A549 (cell line): ENCODE measurements at regions not wholly inside any gene's neighbourhood (a gene's known extent, or its start where the extent isn't known, plus 50 kb on each side); places are given as distances from the start of the nearest gene placed in this dataset.

ENCODE experiments used
- ATAC-seq, 2 experiments: fragments of 200-7000 bp in 1 of 2; fragments of >200 bp in 1 of 2; cut with Nextera tagmentation in 1 of 2; cut with Tn5 transposase in 1 of 2; 3 replicates each; pipeline versions ENCODE4 v1.8.0 to v1.9.1; 2018 to 2020; ENCODE audit warnings: mild to moderate bottlenecking in 1 of 2, moderate library complexity in 1 of 2
- CTCF ChIA-PET: fragments of 300-600 bp; sonication (Branson Sonifier 250); formaldehyde crosslinking; extraction: SDS; loops from one replicate; lab custom pipeline; 2021; ENCODE audit warnings: antibody characterized with exemption, inconsistent platforms; lab: Yijun Ruan, JAX
- POLR2A ChIA-PET: fragments of 350-600 bp; formaldehyde crosslinking; extraction: SDS; loops from one replicate; lab custom pipeline; 2021; ENCODE audit warnings: antibody characterized with exemption, inconsistent platforms; lab: Yijun Ruan, JAX
- DNase-seq, 2 experiments: peaks; one replicate each; pipeline versions ENCODE4 v3.0.0 to v3.0.0-alpha.2; 2011 to 2016; ENCODE audit warnings: low read depth in 1 of 2, low spot score in 1 of 2
- FAIRE-seq: peaks from 2 replicates; lab custom pipeline; 2011; peaks lifted over from hg19 to GRCh38; lab: Jason Lieb, UNC
- H3K27ac ChIP-seq, 2 experiments: fragments of >200 bp; sonication (Bioruptor Twin); formaldehyde crosslinking; 3 replicates each; pipeline ENCODE4 v1.5.1; 2016 to 2017
- H3K4me1 ChIP-seq: fragments of >200 bp; sonication (Bioruptor Twin); formaldehyde crosslinking; 3 replicates; pipeline ENCODE4 v1.6.1; 2016
- H3K4me2 ChIP-seq: fragments of >200 bp; sonication (Bioruptor Twin); formaldehyde crosslinking; 3 replicates; pipeline ENCODE4 v1.6.1; 2016
- H3K4me3 ChIP-seq: fragments of >200 bp; sonication (Bioruptor Twin); formaldehyde crosslinking; 3 replicates; pipeline ENCODE4 v1.5.1; 2016
- H3K9me3 ChIP-seq: fragments of >200 bp; sonication (Bioruptor Twin); formaldehyde crosslinking; 3 replicates; pipeline ENCODE4 v1.6.1; 2016
- CEBPB ChIP-seq, 2 experiments: fragments of >200 bp in 1 of 2; sonication (Bioruptor Twin) in 1 of 2; formaldehyde crosslinking in 1 of 2; IDR thresholded peaks; 2 replicates each; pipeline ENCODE4 v1.6.1; 2012 to 2016
- KDM5A ChIP-seq: fragments of 200-600 bp; sonication (generic); IDR thresholded peaks from 2 replicates; pipeline ENCODE4 v1.6.1; 2016; ENCODE audit warnings: antibody characterized with exemption, mild to moderate bottlenecking
- SREBF2 ChIP-seq: fragments of 450-650 bp; IDR thresholded peaks from 2 replicates; pipeline ENCODE4 v1.6.1; 2014; ENCODE audit warnings: mild to moderate bottlenecking, moderate library complexity
- TP53 ChIP-seq: fragments of 250-450 bp; sonication (Bioruptor Pico); IDR thresholded peaks from 2 replicates; pipeline ENCODE4 v1.5.0; 2021; ENCODE audit warnings: mild to moderate bottlenecking, moderate library complexity
- WGBS: methylation state at CpG from one replicate; pipeline ENCODE4 v1.1.6; 2017; ENCODE audit errors: missing lambda C conversion rate; 5-methylcytosine and 5-hydroxymethylcytosine counted together
- TF ChIP-seq, protein P1 (sequence below): fragments of >200 bp; sonication (Bioruptor Twin); formaldehyde crosslinking; IDR thresholded peaks from 3 replicates; pipeline ENCODE4 v1.6.1; 2016
- TF ChIP-seq, protein P2 (sequence below): fragments of 450-650 bp; IDR thresholded peaks from 2 replicates; pipeline ENCODE4 v1.6.1; 2014; ENCODE audit warnings: antibody characterized with exemption
- TF ChIP-seq, protein P3 (sequence below): IDR thresholded peaks from 2 replicates; pipeline ENCODE4 v1.6.1; 2012
- TF ChIP-seq, protein P4 (sequence below): IDR thresholded peaks from 2 replicates; pipeline ENCODE4 v1.6.1; 2012; ENCODE audit warnings: low read depth, borderline replicate concordance

DNA sequence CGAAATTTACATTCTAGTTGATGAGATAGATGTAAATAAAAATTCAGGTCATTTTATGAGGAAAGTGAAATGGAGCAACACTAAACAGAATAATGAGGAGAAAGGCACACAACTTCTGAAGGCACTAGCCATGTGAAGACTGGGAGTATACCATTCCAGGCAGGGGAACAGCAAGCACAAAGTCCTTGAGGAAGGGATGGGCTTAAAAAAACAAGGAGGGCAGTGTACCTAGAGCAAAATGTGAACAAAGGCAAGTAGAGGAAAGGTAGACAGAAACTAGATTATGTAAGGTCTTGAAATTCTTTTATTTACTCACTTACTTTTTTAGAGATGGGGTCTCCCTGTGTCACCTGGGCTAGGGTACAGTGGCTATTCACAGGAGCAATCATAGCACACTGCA, 54.1 kb upstream of the LRIG2 start:
- TF ChIP-seq SREBF2 = no peak
- TF ChIP-seq, protein P1, sequence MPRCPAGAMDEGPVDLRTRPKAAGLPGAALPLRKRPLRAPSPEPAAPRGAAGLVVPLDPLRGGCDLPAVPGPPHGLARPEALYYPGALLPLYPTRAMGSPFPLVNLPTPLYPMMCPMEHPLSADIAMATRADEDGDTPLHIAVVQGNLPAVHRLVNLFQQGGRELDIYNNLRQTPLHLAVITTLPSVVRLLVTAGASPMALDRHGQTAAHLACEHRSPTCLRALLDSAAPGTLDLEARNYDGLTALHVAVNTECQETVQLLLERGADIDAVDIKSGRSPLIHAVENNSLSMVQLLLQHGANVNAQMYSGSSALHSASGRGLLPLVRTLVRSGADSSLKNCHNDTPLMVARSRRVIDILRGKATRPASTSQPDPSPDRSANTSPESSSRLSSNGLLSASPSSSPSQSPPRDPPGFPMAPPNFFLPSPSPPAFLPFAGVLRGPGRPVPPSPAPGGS = no peak
- TF ChIP-seq, protein P2, sequence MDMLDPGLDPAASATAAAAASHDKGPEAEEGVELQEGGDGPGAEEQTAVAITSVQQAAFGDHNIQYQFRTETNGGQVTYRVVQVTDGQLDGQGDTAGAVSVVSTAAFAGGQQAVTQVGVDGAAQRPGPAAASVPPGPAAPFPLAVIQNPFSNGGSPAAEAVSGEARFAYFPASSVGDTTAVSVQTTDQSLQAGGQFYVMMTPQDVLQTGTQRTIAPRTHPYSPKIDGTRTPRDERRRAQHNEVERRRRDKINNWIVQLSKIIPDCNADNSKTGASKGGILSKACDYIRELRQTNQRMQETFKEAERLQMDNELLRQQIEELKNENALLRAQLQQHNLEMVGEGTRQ = no peak
- TF ChIP-seq, protein P3, sequence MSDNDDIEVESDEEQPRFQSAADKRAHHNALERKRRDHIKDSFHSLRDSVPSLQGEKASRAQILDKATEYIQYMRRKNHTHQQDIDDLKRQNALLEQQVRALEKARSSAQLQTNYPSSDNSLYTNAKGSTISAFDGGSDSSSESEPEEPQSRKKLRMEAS = no peak
- TF ChIP-seq TP53 = no peak
- TF ChIP-seq KDM5A = no peak
- TF ChIP-seq, all 56 proteins: peak for 0
- Histone ChIP-seq H3K4me1 (no peaks in the 10 kb centered on the region; the same call in 2 of the 3 replicates), H3K4me3 (no peak overlapping the region), H3K4me2 (no peak overlapping the region), H3K27ac (no peak overlapping the region), H3K9me3 (no peaks in the 10 kb centered on the region)
- CTCF ChIA-PET = interaction anchor here (1.6 kb wide), 1 partner anchor 137 kb away, joined by 4 read pairs; no protein-coding TSS in a partner anchor
- ATAC-seq = no peak
- WGBS = 85% methylated on average over 1 of the region's 1 CpG
- DNase-seq = no peak
- POLR2A ChIA-PET = interaction anchor here (0.7 kb wide), 2 partner anchors 9 to 33 kb away, joined by 3 read pairs; no protein-coding TSS in a partner anchor
- FAIRE-seq = no peak

DNA sequence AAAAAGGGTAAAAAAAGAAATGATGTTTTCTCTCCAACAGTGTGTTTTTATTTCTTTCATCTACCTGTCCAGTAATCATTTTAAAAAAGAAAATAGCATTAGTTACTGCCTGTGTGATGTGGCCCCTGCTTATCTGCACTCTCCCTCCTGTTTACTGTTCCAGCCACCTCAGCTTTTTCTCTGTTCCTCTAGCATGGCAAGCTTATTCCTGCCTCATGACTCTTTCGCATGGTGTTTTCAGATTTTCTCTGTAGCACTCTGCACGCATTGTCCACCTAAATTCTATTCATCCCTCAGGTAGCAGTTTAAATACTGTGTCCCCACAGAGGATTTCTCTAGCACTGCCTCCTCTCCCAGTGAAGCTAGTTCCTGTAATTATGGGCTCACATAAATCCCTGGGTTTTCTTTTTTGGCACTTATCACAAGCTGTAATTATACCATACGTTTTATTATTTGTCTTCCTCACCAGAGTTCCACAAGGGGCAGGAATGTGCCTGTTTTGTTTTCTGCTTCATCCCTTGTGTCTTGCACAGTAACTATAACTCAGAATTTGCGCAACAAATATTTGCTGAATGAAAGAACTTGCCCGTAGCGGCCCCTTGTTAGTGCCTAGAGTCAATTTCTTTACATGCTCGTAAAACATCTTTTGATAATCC, 51.4 kb upstream of the LRIG2 start:
- TF ChIP-seq, protein P4, sequence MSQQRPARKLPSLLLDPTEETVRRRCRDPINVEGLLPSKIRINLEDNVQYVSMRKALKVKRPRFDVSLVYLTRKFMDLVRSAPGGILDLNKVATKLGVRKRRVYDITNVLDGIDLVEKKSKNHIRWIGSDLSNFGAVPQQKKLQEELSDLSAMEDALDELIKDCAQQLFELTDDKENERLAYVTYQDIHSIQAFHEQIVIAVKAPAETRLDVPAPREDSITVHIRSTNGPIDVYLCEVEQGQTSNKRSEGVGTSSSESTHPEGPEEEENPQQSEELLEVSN = no peak
- TF ChIP-seq CEBPB (IDR thresholded peaks at IDR 0.05) = peak; percentile 31 to 71; a peak in 3 of 4 replicates
- POLR2A ChIA-PET = no interaction called here

More for the DNA sequence above, 51.4 kb upstream of the LRIG2 start:
- Histone ChIP-seq H3K4me1 (no peaks in the 10 kb centered on the region; the same call in 2 of the 3 replicates), H3K4me3 (no peak overlapping the region), H3K4me2 (no peak overlapping the region), H3K27ac (peak overlapping the region in 1 of 2 experiments; percentile 22; a peak in 1 of 6 replicates), H3K9me3 (no peaks in the 10 kb centered on the region)
- peak in 1 of 2 experiments; percentile 7 for DNase-seq
- 57% methylated on average over 7 of the region's 7 CpGs for WGBS
- no peak for FAIRE-seq
- CTCF ChIA-PET = no interaction called here
- peak in 1 of 2 experiments; percentile 30; a peak in 3 of 6 replicates for ATAC-seq
